ENCODE measurements at regions not wholly inside any gene's neighbourhood (a gene's known extent, or its start where the extent isn't known, plus 50 kb on each side); places are given as distances from the start of the nearest gene placed in this dataset.

DNA sequence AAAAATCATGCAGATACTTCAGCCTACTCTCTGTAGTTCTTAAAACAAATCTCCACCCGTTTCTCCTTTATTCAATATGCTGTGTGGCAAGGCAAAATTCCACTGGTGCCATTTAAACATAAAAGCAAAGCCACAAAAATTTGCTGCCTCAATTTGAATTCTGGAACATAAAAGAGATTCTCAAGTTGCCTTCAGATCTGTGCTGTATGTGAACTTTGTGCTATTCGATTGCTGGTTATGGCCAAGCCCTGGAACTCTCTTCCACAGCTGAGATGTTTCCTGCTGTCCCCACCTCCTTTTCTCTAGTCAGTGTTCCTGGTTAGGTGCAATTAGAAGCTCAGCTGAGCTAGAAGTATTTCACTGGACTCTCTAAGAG, 395.3 kb upstream of the BTBD3 start:
- Histone ChIP-seq H3K27me3 (ENCODE audit: insufficient read depth, low read depth) (no peaks in the 10 kb centered on the region), H2AFZ (no peak overlapping the region), H4K20me1 (ENCODE audit: insufficient read depth) (no peaks in the 10 kb centered on the region), H3K4me3 (no peak overlapping the region), H3K9me3 (ENCODE audit: insufficient read depth, low read depth) (no peaks in the 10 kb centered on the region), H3F3A (ENCODE audit: insufficient read depth, low read depth) (no peaks in the 10 kb centered on the region), H3K9me2 (ENCODE audit: insufficient read depth) (no peaks in the 10 kb centered on the region), H3K4me1 (replicated peaks; ENCODE audit: insufficient read depth) (no peaks in the 10 kb centered on the region), H3K4me2 (no peak overlapping the region), H3K79me2 (ENCODE audit: low read depth) (no peaks in the 10 kb centered on the region), H3K27ac (no peak overlapping the region), H3K36me3 (ENCODE audit: low read depth) (no peaks in the 10 kb centered on the region)
- no TSS peak for BruUV-seq (replicated peaks)
- intact Hi-C loops (cut with micrococcal nuclease; ENCODE audit: unreplicated experiment): no loop called here
- no peak for TF ChIP-seq EZH2 (IDR thresholded peaks at IDR 0.05; ENCODE audit: low read depth)
- no peak for TF ChIP-seq CTCF (conservative IDR thresholded peaks at IDR 0.05)
- CTCF ChIA-PET: no interaction called here
- DNase-seq: no peak
- POLR2A ChIA-PET (ENCODE audit: unreplicated experiment): no interaction called here

GRCh38 chr20:11529047-11529446, 388.6 kb upstream of the BTBD3 start:
- DNase-seq: no peak
- no peaks in the 10 kb centered on the region for H3K27me3 ChIP-seq (ENCODE audit: insufficient read depth, low read depth)
- H3K36me3 ChIP-seq (ENCODE audit: low read depth): no peaks in the 10 kb centered on the region
- no peaks in the 10 kb centered on the region for H4K20me1 ChIP-seq (ENCODE audit: insufficient read depth)
- H3K4me1 ChIP-seq (replicated peaks; ENCODE audit: insufficient read depth): no peaks in the 10 kb centered on the region
- intact Hi-C loops (cut with micrococcal nuclease; ENCODE audit: unreplicated experiment): no loop called here
- POLR2A ChIA-PET (ENCODE audit: unreplicated experiment): no interaction called here
- no peak overlapping the region for H3K4me2 ChIP-seq
- no peaks in the 10 kb centered on the region for H3K9me2 ChIP-seq (ENCODE audit: insufficient read depth)
- CTCF ChIA-PET: no interaction called here
- no peak overlapping the region for H2AFZ ChIP-seq
- H3K27ac ChIP-seq: no peak overlapping the region
- BruUV-seq (replicated peaks): no TSS peak
- no peaks in the 10 kb centered on the region for H3K79me2 ChIP-seq (ENCODE audit: low read depth)
- no peaks in the 10 kb centered on the region for H3F3A ChIP-seq (ENCODE audit: insufficient read depth, low read depth)
- no peak overlapping the region for H3K4me3 ChIP-seq
- H3K9me3 ChIP-seq (ENCODE audit: insufficient read depth, low read depth): peaks cover 18% of the 10 kb centered on the region; the same call in 1 of the 2 replicates
- TF ChIP-seq CTCF (conservative IDR thresholded peaks at IDR 0.05) (no peak), EZH2 (IDR thresholded peaks at IDR 0.05; ENCODE audit: low read depth) (no peak)

GRCh38 chr20:11537032-11537431, 380.7 kb upstream of the BTBD3 start:
- H3K9me3 ChIP-seq (ENCODE audit: insufficient read depth, low read depth): no peaks in the 10 kb centered on the region
- no peaks in the 10 kb centered on the region for H3K36me3 ChIP-seq (ENCODE audit: low read depth)
- H3F3A ChIP-seq (ENCODE audit: insufficient read depth, low read depth): no peaks in the 10 kb centered on the region
- H3K79me2 ChIP-seq (ENCODE audit: low read depth): no peaks in the 10 kb centered on the region
- no peak overlapping the region for H3K4me3 ChIP-seq
- no peaks in the 10 kb centered on the region for H3K9me2 ChIP-seq (ENCODE audit: insufficient read depth)
- no peaks in the 10 kb centered on the region for H4K20me1 ChIP-seq (ENCODE audit: insufficient read depth)
- DNase-seq: no peak
- no peaks in the 10 kb centered on the region for H3K4me1 ChIP-seq (replicated peaks; ENCODE audit: insufficient read depth)
- H3K27ac ChIP-seq: no peak overlapping the region
- no peak overlapping the region for H2AFZ ChIP-seq
- TF ChIP-seq EZH2 (IDR thresholded peaks at IDR 0.05; ENCODE audit: low read depth) (no peak), CTCF (conservative IDR thresholded peaks at IDR 0.05) (no peak)
- ChIA-PET POLR2A (ENCODE audit: unreplicated experiment) (no interaction called here), CTCF (no interaction called here)
- no peaks in the 10 kb centered on the region for H3K27me3 ChIP-seq (ENCODE audit: insufficient read depth, low read depth)
- H3K4me2 ChIP-seq: no peak overlapping the region
- intact Hi-C loops (cut with micrococcal nuclease; ENCODE audit: unreplicated experiment): no loop called here
- BruUV-seq (replicated peaks): no TSS peak
